ENCODE measurements at regions not wholly inside any gene's neighbourhood (a gene's known extent, or its start where the extent isn't known, plus 50 kb on each side); places are given as distances from the start of the nearest gene placed in this dataset.

DNA sequence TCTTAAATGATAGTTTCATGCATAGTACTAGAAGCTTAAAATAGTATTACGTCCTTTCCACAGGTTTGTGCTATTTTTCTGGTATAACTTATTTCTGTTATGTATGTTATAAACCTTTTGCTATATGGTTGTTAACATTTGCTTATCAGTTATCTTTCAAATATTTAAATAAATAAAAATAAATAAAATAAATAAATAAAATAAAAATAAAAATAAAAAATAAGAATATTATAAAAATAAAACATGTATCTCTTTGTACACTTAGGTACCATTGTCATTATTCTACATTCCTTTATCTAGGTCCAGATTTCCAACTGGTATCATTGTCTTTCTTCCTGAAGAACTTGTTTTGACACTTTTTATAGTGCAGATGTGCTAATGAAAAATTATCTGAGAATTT lies 1310.4 kb upstream of the SLC10A2 start (continued):
- TF ChIP-seq, protein P1, sequence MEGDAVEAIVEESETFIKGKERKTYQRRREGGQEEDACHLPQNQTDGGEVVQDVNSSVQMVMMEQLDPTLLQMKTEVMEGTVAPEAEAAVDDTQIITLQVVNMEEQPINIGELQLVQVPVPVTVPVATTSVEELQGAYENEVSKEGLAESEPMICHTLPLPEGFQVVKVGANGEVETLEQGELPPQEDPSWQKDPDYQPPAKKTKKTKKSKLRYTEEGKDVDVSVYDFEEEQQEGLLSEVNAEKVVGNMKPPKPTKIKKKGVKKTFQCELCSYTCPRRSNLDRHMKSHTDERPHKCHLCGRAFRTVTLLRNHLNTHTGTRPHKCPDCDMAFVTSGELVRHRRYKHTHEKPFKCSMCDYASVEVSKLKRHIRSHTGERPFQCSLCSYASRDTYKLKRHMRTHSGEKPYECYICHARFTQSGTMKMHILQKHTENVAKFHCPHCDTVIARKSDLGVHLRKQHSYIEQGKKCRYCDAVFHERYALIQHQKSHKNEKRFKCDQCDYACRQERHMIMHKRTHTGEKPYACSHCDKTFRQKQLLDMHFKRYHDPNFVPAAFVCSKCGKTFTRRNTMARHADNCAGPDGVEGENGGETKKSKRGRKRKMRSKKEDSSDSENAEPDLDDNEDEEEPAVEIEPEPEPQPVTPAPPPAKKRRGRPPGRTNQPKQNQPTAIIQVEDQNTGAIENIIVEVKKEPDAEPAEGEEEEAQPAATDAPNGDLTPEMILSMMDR (conservative IDR thresholded peaks at IDR 0.05; ENCODE audit: low read depth in 2 of 2): no peak
- TF ChIP-seq ZNF114 (CRISPR knock-in tag; IDR thresholded peaks at IDR 0.05) (no peak), EZH2phosphoT487 (IDR thresholded peaks at IDR 0.05; ENCODE audit: unreplicated experiment) (no peak), EZH2 (IDR thresholded peaks at IDR 0.05; ENCODE audit: low read depth, unreplicated experiment) (no peak), POLR2AphosphoS5 (IDR thresholded peaks at IDR 0.05; ENCODE audit: low read depth) (no peak)

DNA sequence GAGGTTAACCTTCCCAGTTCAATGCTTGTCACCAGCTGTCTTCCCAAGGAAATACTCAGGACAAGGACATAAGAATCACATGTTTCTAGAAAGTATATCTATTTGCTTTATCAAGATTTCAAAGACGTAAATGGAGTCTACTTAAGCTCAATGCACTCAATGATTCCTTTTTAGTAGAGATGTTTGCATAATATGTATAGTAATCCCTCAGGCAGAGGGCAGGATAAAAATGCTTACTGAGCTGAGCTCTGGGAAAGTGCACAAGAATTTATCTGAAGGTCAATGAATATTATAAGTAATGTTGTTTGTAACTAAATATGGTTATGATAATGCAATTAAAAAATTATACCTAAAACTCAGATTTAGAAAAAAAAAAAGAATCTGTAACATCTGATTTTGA lies 1309.4 kb upstream of the SLC10A2 start:
- ATAC-seq: no peak
- H3K36me3 Mint-ChIP-seq (ENCODE audit: low read depth): peaks cover 4% of the 10 kb centered on the region; the same call in 2 of the 3 replicates

DNA sequence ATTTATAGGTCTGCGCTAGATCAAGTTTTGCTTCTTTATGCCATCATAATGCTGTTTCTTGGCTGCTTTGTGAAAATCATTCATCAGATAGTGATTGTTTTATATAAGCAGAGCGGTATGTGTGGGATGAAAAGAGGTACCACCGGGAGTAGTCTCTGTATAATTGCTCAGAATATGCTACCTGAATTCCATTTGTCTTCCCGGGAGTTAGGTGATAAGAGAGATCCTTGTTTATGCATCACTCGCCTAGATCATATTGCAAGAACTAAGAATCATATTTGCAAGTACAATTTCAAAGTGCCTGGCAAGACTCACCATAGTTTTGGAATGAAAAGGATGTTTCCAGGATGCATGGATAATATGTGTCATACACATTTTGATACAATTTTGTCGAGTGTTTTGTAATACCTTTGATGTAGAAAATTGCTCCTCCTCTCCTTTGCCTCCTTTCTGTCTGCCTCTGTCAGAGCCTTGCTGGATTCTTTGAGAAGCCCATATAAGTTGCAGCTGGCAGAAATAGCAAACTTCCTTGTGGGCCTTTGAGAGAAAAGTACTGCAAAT lies 1306.0 kb upstream of the SLC10A2 start:
- Histone ChIP-seq H3K9me2 (ENCODE audit: insufficient read depth) (no peaks in the 10 kb centered on the region), H3K79me2 (replicated peaks; ENCODE audit: insufficient read depth) (no peaks in the 10 kb centered on the region), H3F3A (replicated peaks; ENCODE audit: low read depth) (no peaks in the 10 kb centered on the region), H3K4me1 (ENCODE audit: insufficient read depth) (no peaks in the 10 kb centered on the region), H4K20me1 (replicated peaks; ENCODE audit: insufficient read depth) (no peaks in the 10 kb centered on the region), H3K27me3 (ENCODE audit: insufficient read depth) (no peaks in the 10 kb centered on the region), H3K27ac (ENCODE audit: low read depth) (no peak overlapping the region), H2AFZ (no peak overlapping the region), H3K36me3 (ENCODE audit: insufficient read depth) (no peaks in the 10 kb centered on the region), H3K4me3 (no peak overlapping the region), H3K4me2 (no peak overlapping the region)
- Mint-ChIP-seq H3K4me1 (no peaks in the 10 kb centered on the region), H3K9me3 (no peaks in the 10 kb centered on the region), H3K27me3 (ENCODE audit: insufficient read depth, low read depth, poor library complexity) (no peaks in the 10 kb centered on the region), H3K27ac (no peak overlapping the region), H3K36me3 (ENCODE audit: low read depth) (no peaks in the 10 kb centered on the region), H3K4me3 (no peak overlapping the region)
- no peak for DNase-seq (ENCODE audit: low spot score)
- no peak for ATAC-seq
- TF ChIP-seq, protein P2, sequence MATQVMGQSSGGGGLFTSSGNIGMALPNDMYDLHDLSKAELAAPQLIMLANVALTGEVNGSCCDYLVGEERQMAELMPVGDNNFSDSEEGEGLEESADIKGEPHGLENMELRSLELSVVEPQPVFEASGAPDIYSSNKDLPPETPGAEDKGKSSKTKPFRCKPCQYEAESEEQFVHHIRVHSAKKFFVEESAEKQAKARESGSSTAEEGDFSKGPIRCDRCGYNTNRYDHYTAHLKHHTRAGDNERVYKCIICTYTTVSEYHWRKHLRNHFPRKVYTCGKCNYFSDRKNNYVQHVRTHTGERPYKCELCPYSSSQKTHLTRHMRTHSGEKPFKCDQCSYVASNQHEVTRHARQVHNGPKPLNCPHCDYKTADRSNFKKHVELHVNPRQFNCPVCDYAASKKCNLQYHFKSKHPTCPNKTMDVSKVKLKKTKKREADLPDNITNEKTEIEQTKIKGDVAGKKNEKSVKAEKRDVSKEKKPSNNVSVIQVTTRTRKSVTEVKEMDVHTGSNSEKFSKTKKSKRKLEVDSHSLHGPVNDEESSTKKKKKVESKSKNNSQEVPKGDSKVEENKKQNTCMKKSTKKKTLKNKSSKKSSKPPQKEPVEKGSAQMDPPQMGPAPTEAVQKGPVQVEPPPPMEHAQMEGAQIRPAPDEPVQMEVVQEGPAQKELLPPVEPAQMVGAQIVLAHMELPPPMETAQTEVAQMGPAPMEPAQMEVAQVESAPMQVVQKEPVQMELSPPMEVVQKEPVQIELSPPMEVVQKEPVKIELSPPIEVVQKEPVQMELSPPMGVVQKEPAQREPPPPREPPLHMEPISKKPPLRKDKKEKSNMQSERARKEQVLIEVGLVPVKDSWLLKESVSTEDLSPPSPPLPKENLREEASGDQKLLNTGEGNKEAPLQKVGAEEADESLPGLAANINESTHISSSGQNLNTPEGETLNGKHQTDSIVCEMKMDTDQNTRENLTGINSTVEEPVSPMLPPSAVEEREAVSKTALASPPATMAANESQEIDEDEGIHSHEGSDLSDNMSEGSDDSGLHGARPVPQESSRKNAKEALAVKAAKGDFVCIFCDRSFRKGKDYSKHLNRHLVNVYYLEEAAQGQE (IDR thresholded peaks at IDR 0.05; ENCODE audit: unreplicated experiment): no peak
- no peak for TF ChIP-seq JUNB (IDR thresholded peaks at IDR 0.05; ENCODE audit: unreplicated experiment)
- TF ChIP-seq, protein P3, sequence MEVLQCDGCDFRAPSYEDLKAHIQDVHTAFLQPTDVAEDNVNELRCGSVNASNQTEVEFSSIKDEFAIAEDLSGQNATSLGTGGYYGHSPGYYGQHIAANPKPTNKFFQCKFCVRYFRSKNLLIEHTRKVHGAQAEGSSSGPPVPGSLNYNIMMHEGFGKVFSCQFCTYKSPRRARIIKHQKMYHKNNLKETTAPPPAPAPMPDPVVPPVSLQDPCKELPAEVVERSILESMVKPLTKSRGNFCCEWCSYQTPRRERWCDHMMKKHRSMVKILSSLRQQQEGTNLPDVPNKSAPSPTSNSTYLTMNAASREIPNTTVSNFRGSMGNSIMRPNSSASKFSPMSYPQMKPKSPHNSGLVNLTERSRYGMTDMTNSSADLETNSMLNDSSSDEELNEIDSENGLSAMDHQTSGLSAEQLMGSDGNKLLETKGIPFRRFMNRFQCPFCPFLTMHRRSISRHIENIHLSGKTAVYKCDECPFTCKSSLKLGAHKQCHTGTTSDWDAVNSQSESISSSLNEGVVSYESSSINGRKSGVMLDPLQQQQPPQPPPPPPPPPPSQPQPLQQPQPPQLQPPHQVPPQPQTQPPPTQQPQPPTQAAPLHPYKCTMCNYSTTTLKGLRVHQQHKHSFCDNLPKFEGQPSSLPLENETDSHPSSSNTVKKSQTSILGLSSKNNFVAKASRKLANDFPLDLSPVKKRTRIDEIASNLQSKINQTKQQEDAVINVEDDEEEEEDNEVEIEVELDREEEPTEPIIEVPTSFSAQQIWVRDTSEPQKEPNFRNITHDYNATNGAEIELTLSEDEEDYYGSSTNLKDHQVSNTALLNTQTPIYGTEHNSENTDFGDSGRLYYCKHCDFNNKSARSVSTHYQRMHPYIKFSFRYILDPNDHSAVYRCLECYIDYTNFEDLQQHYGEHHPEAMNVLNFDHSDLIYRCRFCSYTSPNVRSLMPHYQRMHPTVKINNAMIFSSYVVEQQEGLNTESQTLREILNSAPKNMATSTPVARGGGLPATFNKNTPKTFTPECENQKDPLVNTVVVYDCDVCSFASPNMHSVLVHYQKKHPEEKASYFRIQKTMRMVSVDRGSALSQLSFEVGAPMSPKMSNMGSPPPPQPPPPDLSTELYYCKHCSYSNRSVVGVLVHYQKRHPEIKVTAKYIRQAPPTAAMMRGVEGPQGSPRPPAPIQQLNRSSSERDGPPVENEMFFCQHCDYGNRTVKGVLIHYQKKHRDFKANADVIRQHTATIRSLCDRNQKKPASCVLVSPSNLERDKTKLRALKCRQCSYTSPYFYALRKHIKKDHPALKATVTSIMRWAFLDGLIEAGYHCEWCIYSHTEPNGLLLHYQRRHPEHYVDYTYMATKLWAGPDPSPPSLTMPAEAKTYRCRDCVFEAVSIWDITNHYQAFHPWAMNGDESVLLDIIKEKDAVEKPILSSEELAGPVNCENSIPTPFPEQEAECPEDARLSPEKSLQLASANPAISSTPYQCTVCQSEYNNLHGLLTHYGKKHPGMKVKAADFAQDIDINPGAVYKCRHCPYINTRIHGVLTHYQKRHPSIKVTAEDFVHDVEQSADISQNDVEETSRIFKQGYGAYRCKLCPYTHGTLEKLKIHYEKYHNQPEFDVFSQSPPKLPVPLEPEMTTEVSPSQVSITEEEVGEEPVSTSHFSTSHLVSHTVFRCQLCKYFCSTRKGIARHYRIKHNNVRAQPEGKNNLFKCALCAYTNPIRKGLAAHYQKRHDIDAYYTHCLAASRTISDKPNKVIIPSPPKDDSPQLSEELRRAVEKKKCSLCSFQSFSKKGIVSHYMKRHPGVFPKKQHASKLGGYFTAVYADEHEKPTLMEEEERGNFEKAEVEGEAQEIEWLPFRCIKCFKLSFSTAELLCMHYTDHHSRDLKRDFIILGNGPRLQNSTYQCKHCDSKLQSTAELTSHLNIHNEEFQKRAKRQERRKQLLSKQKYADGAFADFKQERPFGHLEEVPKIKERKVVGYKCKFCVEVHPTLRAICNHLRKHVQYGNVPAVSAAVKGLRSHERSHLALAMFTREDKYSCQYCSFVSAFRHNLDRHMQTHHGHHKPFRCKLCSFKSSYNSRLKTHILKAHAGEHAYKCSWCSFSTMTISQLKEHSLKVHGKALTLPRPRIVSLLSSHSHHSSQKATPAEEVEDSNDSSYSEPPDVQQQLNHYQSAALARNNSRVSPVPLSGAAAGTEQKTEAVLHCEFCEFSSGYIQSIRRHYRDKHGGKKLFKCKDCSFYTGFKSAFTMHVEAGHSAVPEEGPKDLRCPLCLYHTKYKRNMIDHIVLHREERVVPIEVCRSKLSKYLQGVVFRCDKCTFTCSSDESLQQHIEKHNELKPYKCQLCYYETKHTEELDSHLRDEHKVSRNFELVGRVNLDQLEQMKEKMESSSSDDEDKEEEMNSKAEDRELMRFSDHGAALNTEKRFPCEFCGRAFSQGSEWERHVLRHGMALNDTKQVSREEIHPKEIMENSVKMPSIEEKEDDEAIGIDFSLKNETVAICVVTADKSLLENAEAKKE (CRISPR knock-in tag; IDR thresholded peaks at IDR 0.05): no peak

More for the DNA sequence above, 1309.4 kb upstream of the SLC10A2 start:
- Histone ChIP-seq H3K27ac (ENCODE audit: low read depth) (no peak overlapping the region), H2AFZ (no peak overlapping the region), H3K9me2 (ENCODE audit: insufficient read depth) (no peaks in the 10 kb centered on the region; the same call in 1 of the 2 replicates), H3K4me1 (ENCODE audit: insufficient read depth) (no peaks in the 10 kb centered on the region), H3K4me3 (no peak overlapping the region), H3K36me3 (ENCODE audit: insufficient read depth) (no peaks in the 10 kb centered on the region), H3K4me2 (no peak overlapping the region), H3K27me3 (ENCODE audit: insufficient read depth) (no peaks in the 10 kb centered on the region), H4K20me1 (replicated peaks; ENCODE audit: insufficient read depth) (no peaks in the 10 kb centered on the region), H3F3A (replicated peaks; ENCODE audit: low read depth) (no peaks in the 10 kb centered on the region), H3K79me2 (replicated peaks; ENCODE audit: insufficient read depth) (no peaks in the 10 kb centered on the region)
- no peak overlapping the region for H3K4me3 Mint-ChIP-seq
- DNase-seq (ENCODE audit: low spot score): no peak
- TF ChIP-seq POLR2AphosphoS5 (IDR thresholded peaks at IDR 0.05; ENCODE audit: low read depth) (no peak), ZNF331 (CRISPR knock-in tag; IDR thresholded peaks at IDR 0.05; ENCODE audit: low read depth) (no peak), NANOG (IDR thresholded peaks at IDR 0.05; ENCODE audit: borderline replicate concordance) (no peak), ZNF114 (CRISPR knock-in tag; IDR thresholded peaks at IDR 0.05) (no peak)
- no peaks in the 10 kb centered on the region for H3K27me3 Mint-ChIP-seq (ENCODE audit: insufficient read depth, low read depth, poor library complexity)
- H3K9me3 Mint-ChIP-seq: peaks cover 11% of the 10 kb centered on the region; the same call in 2 of the 3 replicates
- H3K4me1 Mint-ChIP-seq: no peaks in the 10 kb centered on the region
- H3K27ac Mint-ChIP-seq: no peak overlapping the region

Measured in GM23338 (cell line).